ENCODE measurements at regions not wholly inside any gene's neighbourhood (a gene's known extent, or its start where the extent isn't known, plus 50 kb on each side); places are given as distances from the start of the nearest gene placed in this dataset.

DNA sequence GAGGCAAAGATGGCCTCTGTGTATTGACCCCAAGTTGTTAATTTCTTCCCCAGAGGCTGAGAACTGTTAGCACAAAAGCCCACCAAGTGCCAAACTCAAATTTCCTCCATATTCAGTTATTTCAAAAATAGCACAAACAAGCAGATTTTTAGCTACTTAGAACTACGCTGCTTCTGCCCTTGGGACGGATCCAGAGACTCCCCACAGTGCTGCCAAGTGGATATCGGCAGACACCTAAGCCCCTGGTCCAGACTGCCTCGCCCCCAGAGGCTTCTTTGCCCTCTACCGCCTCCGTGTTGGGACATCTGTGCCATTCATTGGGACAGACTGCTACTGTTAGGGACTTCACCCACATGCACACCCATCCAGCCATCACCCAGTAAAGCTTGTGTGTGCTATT lies 188.3 kb downstream of the POSTN start:
- TF ChIP-seq, protein P1, sequence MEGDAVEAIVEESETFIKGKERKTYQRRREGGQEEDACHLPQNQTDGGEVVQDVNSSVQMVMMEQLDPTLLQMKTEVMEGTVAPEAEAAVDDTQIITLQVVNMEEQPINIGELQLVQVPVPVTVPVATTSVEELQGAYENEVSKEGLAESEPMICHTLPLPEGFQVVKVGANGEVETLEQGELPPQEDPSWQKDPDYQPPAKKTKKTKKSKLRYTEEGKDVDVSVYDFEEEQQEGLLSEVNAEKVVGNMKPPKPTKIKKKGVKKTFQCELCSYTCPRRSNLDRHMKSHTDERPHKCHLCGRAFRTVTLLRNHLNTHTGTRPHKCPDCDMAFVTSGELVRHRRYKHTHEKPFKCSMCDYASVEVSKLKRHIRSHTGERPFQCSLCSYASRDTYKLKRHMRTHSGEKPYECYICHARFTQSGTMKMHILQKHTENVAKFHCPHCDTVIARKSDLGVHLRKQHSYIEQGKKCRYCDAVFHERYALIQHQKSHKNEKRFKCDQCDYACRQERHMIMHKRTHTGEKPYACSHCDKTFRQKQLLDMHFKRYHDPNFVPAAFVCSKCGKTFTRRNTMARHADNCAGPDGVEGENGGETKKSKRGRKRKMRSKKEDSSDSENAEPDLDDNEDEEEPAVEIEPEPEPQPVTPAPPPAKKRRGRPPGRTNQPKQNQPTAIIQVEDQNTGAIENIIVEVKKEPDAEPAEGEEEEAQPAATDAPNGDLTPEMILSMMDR (IDR thresholded peaks at IDR 0.05; ENCODE audit: low read depth, low read length) = no peak
- no peak for TF ChIP-seq POLR2A (IDR thresholded peaks at IDR 0.05; ENCODE audit: extremely low read depth, insufficient read length)

Measured in NB4 (cell line).